Lower leg skin (tissue), 3 donors: ENCODE measurements at regions not wholly inside any gene's neighbourhood (a gene's known extent, or its start where the extent isn't known, plus 50 kb on each side); places are given as distances from the start of the nearest gene placed in this dataset.

Experiments used
- CTCF ChIP-seq, 3 donors: fragments of 450-650 bp; IDR thresholded peaks; one replicate each; pipeline ENCODE4 v1.5.1; 2016; ENCODE audit warnings: antibody characterized with exemption in 3 of 3, mild to moderate bottlenecking in 3 of 3, moderate library complexity in 2 of 3
- POLR2A ChIP-seq, 2 donors: fragments of 450-650 bp; IDR thresholded peaks; one replicate each; pipeline ENCODE4 v1.6.1; 2016 to 2017; ENCODE audit warnings: antibody characterized with exemption in 2 of 2, mild to moderate bottlenecking in 1 of 2, moderate library complexity in 1 of 2

GRCh38 chr2:221085936-221086335 lies 486.2 kb downstream of the EPHA4 start:
- TF ChIP-seq POLR2A (IDR thresholded peaks at IDR 0.05) (no peak), CTCF (IDR thresholded peaks at IDR 0.05) (no peak)
